Left colon (tissue), 2 donors: ENCODE measurements at regions not wholly inside any gene's neighbourhood (a gene's known extent, or its start where the extent isn't known, plus 50 kb on each side); places are given as distances from the start of the nearest gene placed in this dataset.
A peak's percentile ranks its signal among the peaks of the same experiment; 100 is the strongest.
"Not testable (repeated sequence)": the region's sequence is repeated elsewhere in the genome, so short reads cannot be mapped to it uniquely, and the experiment has no call there.

Source experiments
- ATAC-seq: fragments of 200-7000 bp; cut with Tn5 transposase; one replicate; pipeline ENCODE4 v1.9.1; 2020; ENCODE audit warnings: mild to moderate bottlenecking, moderate library complexity
- DNase-seq, 2 donors: peaks; one replicate each; pipeline ENCODE4 v3.0.0-alpha.2; 2020
- intact Hi-C, 2 donors: fragments of 100-400 bp; cut with DNase I in 1 of 2; cut with micrococcal nuclease in 1 of 2; formaldehyde crosslinking; loops; one replicate each; pipeline versions ENCODE4 v1.11.2 to v1.14.0; 2022; cut with DNase I, micrococcal nuclease
- donor health status: DM: no; HTN: no; CAD: no.
- donor health status: DM: yes; HTN: yes; CAD: no.

- DNase-seq (no peak), ATAC-seq (peak; percentile 37)
- intact Hi-C loops, result no loop called here
These were observed 177.3 kb upstream of the SLIT2 start for GRCh38 chr4:20074450-20074849.

GRCh38 chr4:20065952-20066351 lies 185.8 kb upstream of the SLIT2 start:
- ATAC-seq, result no peak
- intact Hi-C loops, result no loop called here
- DNase-seq, result no peak

- intact Hi-C loops, DNase-seq, ATAC-seq: not testable (repeated sequence)
These were observed 188.8 kb upstream of the SLIT2 start for GRCh38 chr4:20062857-20063256.

DNA sequence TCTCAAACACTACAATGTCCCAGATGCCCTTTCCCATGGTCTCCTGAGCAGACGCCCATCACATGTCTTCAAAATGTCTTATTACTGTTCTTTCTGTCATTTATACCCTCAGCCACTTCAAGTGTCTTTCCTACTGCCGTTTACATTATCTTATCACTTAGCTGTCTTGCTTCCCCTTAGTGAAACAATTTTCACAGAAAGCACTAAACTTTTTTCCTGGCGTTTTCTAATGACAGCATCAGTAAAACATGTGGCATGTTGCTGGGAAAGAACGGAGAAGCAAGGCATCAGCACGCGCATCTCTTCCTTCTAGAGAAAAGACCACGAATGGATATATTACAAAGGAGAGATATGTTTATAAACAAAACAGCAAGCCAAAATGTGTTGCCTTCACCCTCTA lies 189.7 kb upstream of the SLIT2 start:
- DNase-seq (no peak), ATAC-seq (no peak)
- intact Hi-C loops, result no loop called here

DNA sequence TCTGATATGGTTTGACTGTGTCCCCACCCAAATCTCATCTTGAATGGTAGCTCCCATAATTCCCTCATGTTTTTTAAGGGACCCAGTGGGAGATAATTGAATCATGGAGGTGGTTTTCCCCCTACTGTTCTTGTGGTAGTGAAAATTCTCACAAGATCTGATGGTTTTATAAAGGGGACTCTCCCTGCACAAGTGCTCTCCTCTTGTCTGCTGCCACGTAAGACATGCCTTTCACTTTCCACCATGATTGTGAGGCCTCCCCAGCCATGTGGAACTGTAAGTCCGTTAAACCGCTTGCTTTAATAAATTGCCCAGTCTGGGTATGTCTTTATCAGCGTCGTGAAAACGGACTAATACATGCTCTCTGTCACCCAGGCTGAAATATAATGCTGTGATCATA lies 200.9 kb upstream of the SLIT2 start:
- ATAC-seq (no peak), DNase-seq (no peak)
- intact Hi-C loops, result no loop called here

DNA sequence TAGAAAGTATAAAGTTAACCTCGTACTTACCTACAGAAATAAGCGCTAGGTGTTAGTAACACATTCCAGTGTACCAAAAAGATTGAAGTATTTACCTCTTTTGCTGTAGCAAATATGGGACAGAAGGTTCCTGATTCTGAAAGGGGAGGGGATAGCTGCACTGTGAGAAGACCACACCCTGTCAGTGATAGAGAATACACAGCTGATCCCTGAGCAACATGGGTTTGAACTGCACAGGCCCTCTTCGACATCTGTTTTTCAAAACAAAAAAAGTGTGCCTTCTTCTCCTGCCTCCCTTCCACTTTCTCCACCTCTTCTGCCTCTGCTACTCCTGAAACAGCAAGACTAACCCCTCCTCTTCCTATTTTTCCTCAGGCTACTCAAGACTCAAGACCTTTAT lies 201.8 kb upstream of the SLIT2 start:
- ATAC-seq (no peak), DNase-seq (no peak)
- intact Hi-C loops, result no loop called here

DNA sequence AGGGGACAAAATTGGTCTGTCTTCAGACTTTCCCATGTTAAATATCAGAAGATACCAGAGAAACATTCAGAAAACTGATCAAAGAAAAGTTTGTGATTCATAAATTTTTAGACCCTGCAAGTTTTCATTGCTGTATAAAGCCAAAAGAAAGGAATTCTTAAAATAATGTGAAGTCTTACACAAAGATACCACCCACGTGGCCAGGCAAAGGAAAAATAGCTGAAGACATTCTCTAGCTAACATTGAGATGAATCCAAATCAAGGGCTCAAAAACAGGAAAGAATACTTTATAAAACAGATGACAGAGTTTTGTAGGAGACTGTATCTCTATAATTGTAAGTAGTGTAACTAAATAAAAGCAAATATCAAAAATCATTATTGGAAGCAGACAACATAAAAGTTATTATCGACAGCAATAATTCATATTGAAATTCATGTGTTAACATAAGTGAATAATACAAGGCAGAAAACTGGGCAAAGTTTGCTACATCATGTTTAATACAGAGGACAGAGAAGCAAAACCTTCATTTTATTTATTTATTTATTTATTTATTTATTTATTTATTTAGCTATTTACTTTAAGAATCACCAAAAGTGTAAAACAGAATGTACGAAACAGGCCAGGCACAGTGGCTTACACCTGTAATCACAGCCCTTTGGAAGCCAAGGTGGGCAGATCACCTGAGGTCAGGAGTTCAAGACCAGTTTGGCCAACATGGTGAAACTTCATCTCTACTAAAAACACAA lies 204.6 kb upstream of the SLIT2 start:
- no peak for ATAC-seq
- no peak for DNase-seq
- intact Hi-C loops, result no loop called here

GRCh38 chr4:20046179-20046578 lies 205.5 kb upstream of the SLIT2 start:
- intact Hi-C loops, result no loop called here
- ATAC-seq (no peak), DNase-seq (no peak)

DNA sequence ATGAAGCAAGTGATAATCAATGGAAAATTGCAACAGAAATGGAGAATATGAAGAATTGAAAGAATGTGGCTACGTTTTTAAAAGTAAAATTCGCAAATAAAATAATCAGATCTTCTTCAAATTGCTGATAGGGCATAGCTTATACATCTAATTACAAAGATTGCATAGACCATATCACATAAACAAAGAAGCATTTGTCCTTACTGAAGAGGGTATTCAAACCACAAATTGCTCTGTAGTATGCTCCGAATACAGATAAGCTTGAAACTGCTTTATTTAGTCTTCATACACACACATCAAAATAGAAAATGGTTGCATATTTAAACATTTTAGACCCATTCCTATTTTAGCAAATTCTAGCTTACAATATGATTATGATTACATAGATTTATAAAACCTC lies 206.7 kb upstream of the SLIT2 start:
- ATAC-seq, result no peak
- DNase-seq, result no peak
- intact Hi-C loops, result no loop called here

DNA sequence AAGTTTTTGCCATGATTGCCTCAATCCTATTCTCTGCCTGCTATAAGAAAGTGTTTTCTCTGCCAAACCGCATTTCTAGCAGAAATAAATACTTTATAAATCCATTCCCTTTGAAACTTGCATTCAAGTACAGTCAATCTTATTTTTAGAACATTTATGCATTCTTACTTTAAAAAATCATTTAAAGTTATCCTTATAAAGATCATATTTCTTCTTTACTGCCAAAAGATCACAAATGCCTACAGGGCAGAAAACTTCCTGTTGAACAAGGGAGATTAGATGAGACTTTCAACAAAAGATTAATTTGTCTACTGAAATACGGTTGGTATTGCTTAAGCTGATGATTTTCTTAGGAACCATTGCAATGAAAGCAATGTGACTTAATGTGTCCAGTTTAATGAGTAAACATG lies 207.2 kb upstream of the SLIT2 start:
- DNase-seq (no peak), ATAC-seq (no peak)
- intact Hi-C loops, result no loop called here

DNA sequence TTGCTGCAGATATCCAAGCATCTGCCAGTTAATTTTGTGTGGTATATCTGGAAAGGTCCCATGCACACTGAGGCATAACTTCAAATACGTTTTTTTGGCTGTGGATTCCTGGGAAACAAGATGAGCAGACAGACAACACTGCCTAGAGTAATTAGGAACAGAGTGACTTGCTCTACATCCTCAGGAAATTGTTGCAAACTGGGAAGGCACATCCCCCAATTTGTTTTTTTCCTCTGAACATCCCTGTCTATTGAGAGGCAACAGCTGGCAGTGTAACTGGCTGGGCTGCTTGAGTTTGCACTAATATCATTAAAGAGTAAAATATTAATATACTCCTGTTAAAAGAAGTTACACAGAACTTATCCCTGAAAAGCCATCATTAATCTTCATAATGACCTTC lies 207.7 kb upstream of the SLIT2 start:
- no peak for ATAC-seq
- no peak for DNase-seq
- intact Hi-C loops, result no loop called here

DNA sequence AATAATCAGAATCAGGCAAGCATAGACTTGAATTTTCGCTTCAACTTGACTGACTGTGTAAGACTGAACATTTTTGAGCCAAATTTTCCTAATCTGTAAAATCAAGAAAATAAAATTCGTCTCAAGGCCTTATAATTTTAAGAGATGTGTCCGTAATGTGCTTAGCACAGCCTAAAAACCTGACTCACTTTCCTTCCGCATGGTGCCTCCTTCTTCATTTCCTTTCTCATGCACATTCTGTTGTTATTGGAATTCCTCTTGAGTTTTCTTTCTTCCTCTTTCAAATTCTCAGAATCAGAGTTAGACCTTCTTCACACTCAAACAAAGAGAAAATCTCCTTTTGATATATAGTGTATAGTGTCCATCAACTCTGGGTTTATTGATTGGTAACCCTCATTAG lies 208.9 kb upstream of the SLIT2 start:
- intact Hi-C loops, result no loop called here
- DNase-seq (no peak), ATAC-seq (no peak)

- DNase-seq (no peak), ATAC-seq (no peak)
- intact Hi-C loops, result no loop called here
These were observed 209.8 kb upstream of the SLIT2 start for GRCh38 chr4:20041839-20042407.

DNA sequence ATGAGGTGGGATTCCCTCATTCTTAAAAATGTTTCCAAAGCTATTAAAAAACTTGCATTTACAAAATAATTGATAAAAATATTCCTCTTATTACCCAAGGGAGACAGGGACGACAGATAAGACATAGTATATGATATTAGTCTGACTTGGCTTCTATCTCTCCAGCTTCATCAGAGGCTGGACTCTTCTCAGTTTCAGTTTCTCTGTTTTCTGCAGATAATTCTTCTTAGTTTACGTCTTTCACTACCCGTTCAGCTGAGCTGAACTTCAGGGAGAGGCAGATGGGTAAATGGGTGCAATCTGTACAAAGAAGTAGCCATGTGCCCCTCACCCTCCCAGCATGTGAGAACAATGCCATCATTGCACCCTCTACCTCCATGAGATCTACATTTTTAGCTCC lies 214.0 kb upstream of the SLIT2 start:
- intact Hi-C loops, result no loop called here
- ATAC-seq, result no peak
- no peak for DNase-seq

DNA sequence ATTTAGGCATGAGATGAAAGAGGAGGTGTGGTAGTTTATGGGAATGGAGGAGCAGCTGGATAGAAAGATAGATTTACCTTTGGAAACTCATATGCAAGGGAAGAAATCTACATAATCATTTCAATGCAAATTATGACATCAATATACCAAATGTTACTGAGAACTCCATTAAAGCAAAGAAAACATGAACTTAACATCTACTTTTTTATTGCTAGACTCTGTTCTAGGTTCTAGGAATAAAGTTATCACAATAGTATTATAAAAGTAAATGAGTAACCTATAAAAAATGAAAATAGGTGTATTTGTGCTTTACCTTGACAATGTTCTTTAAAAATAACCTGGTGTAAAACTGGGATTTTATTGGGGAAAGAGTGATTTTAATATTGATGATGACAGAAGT lies 221.6 kb upstream of the SLIT2 start:
- peak; percentile 95 for ATAC-seq
- intact Hi-C loops, result no loop called here
- DNase-seq, result no peak

- intact Hi-C loops, result no loop called here
- no peak for DNase-seq
- ATAC-seq, result no peak
These were observed 223.1 kb upstream of the SLIT2 start for GRCh38 chr4:20028645-20029044.

DNA sequence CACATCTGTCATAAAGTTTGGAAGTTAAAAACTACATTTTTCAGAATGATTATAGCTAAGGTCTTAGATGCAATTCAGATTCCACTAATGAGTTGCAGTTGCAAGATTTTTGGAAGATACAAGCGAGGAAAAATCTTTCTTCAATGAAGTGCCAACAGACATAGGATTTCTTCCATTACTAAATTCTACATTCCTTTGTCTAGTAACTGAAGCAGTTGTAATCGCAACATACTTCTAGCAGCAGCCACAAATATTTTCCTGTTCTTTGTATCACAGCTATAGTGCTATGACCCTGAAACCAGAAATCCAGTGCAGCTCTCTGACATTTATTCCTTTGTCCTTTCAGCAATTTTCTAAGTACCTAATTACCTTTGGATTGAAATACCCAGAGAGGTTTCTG lies 225.2 kb upstream of the SLIT2 start:
- no peak for ATAC-seq
- intact Hi-C loops, result no loop called here
- no peak for DNase-seq

DNA sequence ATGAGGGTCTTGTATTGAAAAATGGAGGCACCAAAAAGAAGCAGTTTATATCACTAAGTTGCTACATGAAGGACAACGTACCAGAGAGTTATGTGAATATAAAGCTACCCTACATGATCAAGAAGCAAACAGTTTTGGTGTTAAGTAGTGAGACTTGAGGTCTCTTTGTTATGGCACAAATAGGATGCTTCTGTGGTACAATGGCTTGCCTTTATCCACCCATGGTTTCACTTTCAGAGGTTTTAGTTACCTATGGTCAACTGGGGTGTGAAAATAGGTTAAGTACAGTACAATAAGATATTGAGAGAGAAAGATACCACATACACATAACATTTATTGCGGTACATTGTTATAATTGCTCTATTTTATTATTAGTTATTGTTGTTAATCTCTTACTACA lies 229.2 kb upstream of the SLIT2 start:
- no peak for ATAC-seq
- no peak for DNase-seq
- intact Hi-C loops, result no loop called here

DNA sequence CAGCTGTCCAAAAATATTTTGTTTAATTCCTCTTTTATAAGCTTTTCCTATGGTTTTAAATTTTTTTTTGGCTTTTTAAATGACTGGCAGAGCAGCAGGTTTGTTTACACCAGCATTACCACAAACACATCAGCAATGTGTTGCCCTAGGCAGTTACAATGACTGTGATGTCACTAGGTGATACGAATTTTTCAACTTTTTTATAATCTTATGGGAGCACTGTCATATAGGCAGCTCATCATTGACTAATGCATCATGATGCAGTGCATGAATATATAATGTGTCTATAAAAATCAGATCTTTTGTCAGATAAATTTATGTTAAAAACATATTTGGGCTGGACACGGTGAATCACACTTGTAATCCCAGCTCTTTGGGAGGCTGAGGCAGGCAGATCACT lies 231.6 kb upstream of the SLIT2 start:
- intact Hi-C loops, result no loop called here
- DNase-seq, result no peak
- no peak for ATAC-seq

DNA sequence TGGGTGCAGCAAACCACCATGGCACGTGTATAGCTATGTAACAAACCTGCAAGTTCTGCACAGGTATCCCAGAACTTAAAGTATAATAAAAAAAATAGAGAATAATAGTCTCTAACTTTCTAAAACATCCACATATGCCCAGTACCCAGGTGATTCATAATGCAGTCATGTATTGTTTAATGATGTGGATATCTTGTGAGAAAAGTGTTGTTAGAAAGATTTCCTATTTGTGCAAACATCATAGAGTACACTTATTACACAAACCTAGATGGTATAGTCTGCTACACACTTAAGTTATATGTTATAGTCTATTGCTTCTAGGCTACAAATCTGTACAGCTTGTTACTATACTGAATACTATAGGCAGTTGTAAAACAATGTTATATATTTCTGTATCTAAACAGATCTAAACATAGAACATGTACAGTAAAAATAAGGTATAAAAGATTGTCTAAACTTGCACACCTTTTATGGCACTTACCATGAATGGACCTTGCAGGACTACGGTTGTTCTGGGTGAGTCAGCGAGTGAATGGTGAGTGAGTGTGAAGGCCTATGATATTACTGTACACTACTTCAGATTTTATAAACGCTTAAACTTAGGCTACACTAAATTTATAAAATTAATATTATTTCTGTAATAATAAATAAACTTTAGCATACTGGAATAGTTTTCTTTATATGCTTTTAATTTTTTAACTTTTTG lies 232.2 kb upstream of the SLIT2 start:
- ATAC-seq (peak; percentile 77), DNase-seq (no peak)
- intact Hi-C loops, result no loop called here

- intact Hi-C loops, result no loop called here
- no peak for DNase-seq
These were observed 234.0 kb upstream of the SLIT2 start for GRCh38 chr4:20017777-20018115.

More at GRCh38 chr4:20017777-20018115, 234.0 kb upstream of the SLIT2 start:
- ATAC-seq, result no peak
